GM10266 (cell line): ENCODE measurements at regions not wholly inside any gene's neighbourhood (a gene's known extent, or its start where the extent isn't known, plus 50 kb on each side); places are given as distances from the start of the nearest gene placed in this dataset.

Source experiments
- DNase-seq: peaks from one replicate; pipeline ENCODE4 v3.0.0; 2012; ENCODE audit errors: extremely low spot score
- CTCF ChIP-seq: IDR thresholded peaks from 2 replicates; pipeline ENCODE4 v1.5.1; 2012; ENCODE audit warnings: mild to moderate bottlenecking, low read depth; ENCODE audit not compliant: control insufficient read depth, insufficient read depth; ENCODE audit errors: missing control alignments

DNA sequence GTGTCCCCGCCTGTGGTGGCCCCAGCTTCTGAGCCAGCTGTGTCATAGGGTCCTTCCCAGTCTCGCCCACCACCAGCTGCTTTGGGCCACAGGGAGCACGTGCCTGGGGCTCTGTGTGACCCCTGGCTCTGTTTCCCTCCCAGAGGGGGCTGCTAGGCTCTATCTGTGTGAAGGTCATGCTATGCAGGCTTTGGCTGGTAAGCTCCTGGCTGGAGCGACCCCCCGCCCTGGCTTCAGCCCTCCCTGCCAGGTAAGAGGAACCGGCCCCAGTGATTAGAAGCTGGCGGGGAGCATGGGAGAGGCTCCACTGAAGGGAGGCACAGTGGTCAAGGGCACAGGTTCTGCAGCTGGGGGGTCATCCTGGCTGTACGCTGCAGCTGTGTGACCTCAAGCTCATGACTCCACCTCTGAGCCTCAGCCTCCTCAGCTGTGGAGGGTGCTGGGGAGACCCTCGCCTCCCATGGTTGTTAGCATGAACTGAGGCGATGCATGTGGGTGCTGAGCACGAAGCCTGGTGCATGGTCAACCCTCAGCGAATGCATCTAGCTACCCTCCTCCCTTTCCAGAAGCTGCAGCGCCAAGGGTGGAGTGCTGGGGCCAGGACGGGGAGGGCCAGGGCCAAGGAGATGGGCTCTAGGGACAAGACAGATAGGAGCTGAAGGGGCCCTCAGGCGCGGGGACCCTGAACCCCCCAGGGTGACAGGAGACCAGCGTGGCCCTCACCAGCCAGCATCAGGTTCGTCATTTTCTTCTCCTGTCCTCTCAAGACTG, 163.8 kb upstream of the MVB12B start:
- TF ChIP-seq CTCF: no peak

DNA sequence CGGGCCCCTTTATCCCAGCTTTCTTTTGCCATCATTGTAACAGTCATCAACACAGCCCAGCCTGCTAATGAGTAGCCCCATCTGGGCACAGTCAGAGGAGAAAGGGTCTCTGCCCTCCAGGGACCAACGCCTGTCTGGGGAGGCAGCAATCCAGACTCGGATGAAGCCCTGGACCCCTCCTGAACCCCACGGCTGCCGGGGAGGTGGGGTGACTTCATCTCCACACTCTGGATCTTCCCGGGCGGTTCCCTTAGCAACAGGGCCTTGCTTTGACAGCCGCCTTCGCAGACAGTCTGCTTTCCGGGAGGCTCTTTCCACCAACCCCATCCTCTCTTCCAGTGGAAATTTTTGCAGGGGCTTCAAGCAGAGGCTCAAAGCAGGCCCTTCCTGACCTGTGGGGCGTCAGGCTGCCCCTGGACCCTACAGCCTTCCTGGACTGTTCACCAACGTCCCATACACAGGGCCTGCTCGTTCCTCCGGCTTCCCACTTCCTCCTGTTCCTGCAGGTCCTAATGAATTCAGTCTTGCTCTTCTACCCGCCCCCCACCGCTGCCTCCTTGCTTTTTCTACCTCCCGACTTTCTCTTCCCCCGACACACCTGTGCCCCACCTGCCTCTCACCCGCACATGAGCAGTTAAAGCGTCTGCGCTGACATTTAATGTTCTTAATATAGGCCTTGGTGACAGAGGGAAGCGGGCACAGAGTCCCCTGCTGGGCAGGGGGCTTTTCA, 161.7 kb upstream of the MVB12B start:
- no peak for DNase-seq
- no peak for TF ChIP-seq CTCF

More for the DNA sequence above, 163.8 kb upstream of the MVB12B start:
- DNase-seq: no peak

GRCh38 chr9:126165755-126166154, 160.9 kb upstream of the MVB12B start:
- no peak for TF ChIP-seq CTCF
- DNase-seq: no peak

DNA sequence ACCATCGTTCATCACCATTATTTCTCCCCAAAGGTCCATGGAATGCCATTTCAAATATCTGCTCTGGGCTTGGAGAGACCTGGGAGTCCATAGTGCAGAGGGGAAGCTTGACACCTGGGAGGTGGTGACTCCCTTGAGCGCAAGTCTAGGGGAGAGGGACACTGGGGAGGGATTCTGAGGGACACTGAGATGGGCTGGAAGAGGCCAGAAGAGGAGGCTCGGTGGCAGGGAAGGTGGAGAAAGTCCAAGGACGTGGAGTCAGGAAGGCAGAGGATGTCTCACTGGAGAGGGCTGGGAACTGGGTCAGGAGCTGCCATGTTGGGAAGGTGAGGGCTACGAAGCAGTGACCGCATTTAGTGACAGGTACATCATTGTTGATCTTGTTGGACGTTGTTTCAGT, 160.3 kb upstream of the MVB12B start:
- DNase-seq: no peak
- TF ChIP-seq CTCF: no peak

DNA sequence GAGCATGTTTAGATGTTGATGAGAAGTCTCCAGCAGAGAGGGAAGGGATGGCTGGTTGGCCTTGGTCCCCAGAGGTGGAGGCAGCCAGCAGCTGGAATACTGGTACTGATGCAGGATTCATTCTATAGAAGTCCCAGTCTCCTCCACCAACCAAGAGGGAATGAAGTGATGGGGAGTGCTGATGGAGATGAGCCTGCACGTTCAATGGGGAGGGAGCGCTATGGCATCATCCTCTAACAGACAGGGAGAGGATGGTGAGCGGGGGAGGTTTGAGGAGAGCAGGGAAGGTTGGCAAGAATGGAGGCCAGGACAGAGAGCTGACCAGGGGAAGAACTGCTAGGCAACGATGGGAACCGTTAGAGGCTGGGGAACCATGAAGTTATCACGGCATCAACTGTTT, 159.8 kb upstream of the MVB12B start:
- no peak for DNase-seq
- no peak for TF ChIP-seq CTCF

GRCh38 chr9:126169736-126170135, 156.9 kb upstream of the MVB12B start:
- TF ChIP-seq CTCF: no peak

GRCh38 chr9:126170286-126170823, 156.3 kb upstream of the MVB12B start:
- no peak for TF ChIP-seq CTCF
- DNase-seq: no peak

More at GRCh38 chr9:126169736-126170135, 156.9 kb upstream of the MVB12B start:
- no peak for DNase-seq
